Skeletal muscle tissue (tissue), 3 donors: ENCODE measurements at regions not wholly inside any gene's neighbourhood (a gene's known extent, or its start where the extent isn't known, plus 50 kb on each side); places are given as distances from the start of the nearest gene placed in this dataset.

Source experiments
- H3K27ac ChIP-seq: one replicate; pipeline ENCODE4 v1.7.0; 2013; ENCODE audit warnings: mild to moderate bottlenecking, low read depth, low read length, inconsistent platforms
- H3K27me3 ChIP-seq, 3 donors: one replicate each; pipeline ENCODE4 v1.7.0; 2013; ENCODE audit warnings: low read length in 3 of 3; ENCODE audit not compliant: control insufficient read depth in 3 of 3, insufficient read depth in 3 of 3
- H3K36me3 ChIP-seq, 3 donors: one replicate each; pipeline ENCODE4 v1.7.0; 2013; ENCODE audit warnings: low read length in 3 of 3; ENCODE audit not compliant: control insufficient read depth in 3 of 3, insufficient read depth in 3 of 3
- H3K4me1 ChIP-seq, 3 donors: one replicate each; pipeline ENCODE4 v1.7.0; 2013; ENCODE audit warnings: low read length in 3 of 3, mild to moderate bottlenecking in 3 of 3; ENCODE audit not compliant: control insufficient read depth in 3 of 3, insufficient read depth in 3 of 3
- H3K4me3 ChIP-seq, 3 donors: one replicate each; pipeline ENCODE4 v1.7.0; 2013; ENCODE audit warnings: low read length in 3 of 3
- H3K9ac ChIP-seq, 3 donors: one replicate each; pipeline ENCODE4 v1.7.0; 2013; ENCODE audit warnings: low read length in 3 of 3, mild to moderate bottlenecking in 3 of 3, moderate library complexity in 2 of 3, low read depth in 1 of 3
- H3K9me3 ChIP-seq, 3 donors: one replicate each; pipeline ENCODE4 v1.7.0; 2013; ENCODE audit warnings: low read length in 3 of 3; ENCODE audit not compliant: control insufficient read depth in 3 of 3
- donor health status: Osteomylitis.

- H3K4me3 ChIP-seq, result no peak overlapping the region
- H3K9ac ChIP-seq, result no peak overlapping the region
- no peaks in the 10 kb centered on the region for H3K4me1 ChIP-seq
- H3K27me3 ChIP-seq, result no peaks in the 10 kb centered on the region
- no peak overlapping the region for H3K27ac ChIP-seq
- no peaks in the 10 kb centered on the region for H3K36me3 ChIP-seq
- H3K9me3 ChIP-seq, result no peaks in the 10 kb centered on the region
These were observed 309.1 kb upstream of the SNX7 start for GRCh38 chr1:98352378-98352777.

- no peak overlapping the region for H3K4me3 ChIP-seq
- no peaks in the 10 kb centered on the region for H3K36me3 ChIP-seq
- H3K9ac ChIP-seq, result no peak overlapping the region
- no peak overlapping the region for H3K27ac ChIP-seq
- H3K4me1 ChIP-seq, result no peaks in the 10 kb centered on the region
- no peaks in the 10 kb centered on the region for H3K9me3 ChIP-seq
- H3K27me3 ChIP-seq, result no peaks in the 10 kb centered on the region
These were observed 310.0 kb upstream of the SNX7 start for GRCh38 chr1:98351561-98351960.

GRCh38 chr1:98345417-98345816, 316.1 kb upstream of the SNX7 start:
- Histone ChIP-seq H3K9me3 (no peaks in the 10 kb centered on the region), H3K27me3 (no peaks in the 10 kb centered on the region), H3K36me3 (no peaks in the 10 kb centered on the region)

GRCh38 chr1:98344731-98345130, 316.8 kb upstream of the SNX7 start:
- no peaks in the 10 kb centered on the region for H3K9me3 ChIP-seq
- H3K4me3 ChIP-seq, result no peak overlapping the region
- H3K4me1 ChIP-seq, result no peaks in the 10 kb centered on the region
- no peaks in the 10 kb centered on the region for H3K27me3 ChIP-seq
- H3K9ac ChIP-seq, result no peak overlapping the region
- no peaks in the 10 kb centered on the region for H3K36me3 ChIP-seq
- no peak overlapping the region for H3K27ac ChIP-seq

More at GRCh38 chr1:98345417-98345816, 316.1 kb upstream of the SNX7 start:
- H3K4me3 ChIP-seq, result no peak overlapping the region
- H3K4me1 ChIP-seq, result no peaks in the 10 kb centered on the region
- no peak overlapping the region for H3K27ac ChIP-seq
- no peak overlapping the region for H3K9ac ChIP-seq

GRCh38 chr1:98342566-98342965, 319.0 kb upstream of the SNX7 start:
- Histone ChIP-seq H3K36me3 (no peaks in the 10 kb centered on the region), H3K4me3 (no peak overlapping the region), H3K9me3 (no peaks in the 10 kb centered on the region), H3K27ac (no peak overlapping the region), H3K27me3 (no peaks in the 10 kb centered on the region), H3K4me1 (no peaks in the 10 kb centered on the region), H3K9ac (no peak overlapping the region)

- no peaks in the 10 kb centered on the region for H3K27me3 ChIP-seq
- H3K36me3 ChIP-seq, result no peaks in the 10 kb centered on the region
- no peak overlapping the region for H3K9ac ChIP-seq
- no peaks in the 10 kb centered on the region for H3K4me1 ChIP-seq
- H3K9me3 ChIP-seq, result no peaks in the 10 kb centered on the region
- H3K27ac ChIP-seq, result no peak overlapping the region
- no peak overlapping the region for H3K4me3 ChIP-seq
These were observed 321.0 kb upstream of the SNX7 start for GRCh38 chr1:98340511-98340910.

GRCh38 chr1:98336472-98337083, 324.9 kb upstream of the SNX7 start:
- Histone ChIP-seq H3K27ac (no peak overlapping the region), H3K4me1 (no peaks in the 10 kb centered on the region), H3K9me3 (no peaks in the 10 kb centered on the region), H3K9ac (no peak overlapping the region), H3K36me3 (no peaks in the 10 kb centered on the region), H3K27me3 (peaks cover 0 to 3% (median 0%) of the 10 kb centered on the region in 3 donors), H3K4me3 (no peak overlapping the region)

GRCh38 chr1:98333936-98334335, 327.6 kb upstream of the SNX7 start:
- no peaks in the 10 kb centered on the region for H3K9me3 ChIP-seq
- no peak overlapping the region for H3K27ac ChIP-seq
- no peak overlapping the region for H3K9ac ChIP-seq
- H3K27me3 ChIP-seq, result peaks cover 0 to 3% (median 0%) of the 10 kb centered on the region in 3 donors
- no peaks in the 10 kb centered on the region for H3K36me3 ChIP-seq
- no peaks in the 10 kb centered on the region for H3K4me1 ChIP-seq
- no peak overlapping the region for H3K4me3 ChIP-seq

- peaks cover 0 to 3% (median 0%) of the 10 kb centered on the region in 3 donors for H3K27me3 ChIP-seq
- no peak overlapping the region for H3K4me3 ChIP-seq
- H3K9ac ChIP-seq, result no peak overlapping the region
- H3K9me3 ChIP-seq, result no peaks in the 10 kb centered on the region
- no peaks in the 10 kb centered on the region for H3K4me1 ChIP-seq
- no peak overlapping the region for H3K27ac ChIP-seq
- no peaks in the 10 kb centered on the region for H3K36me3 ChIP-seq
These were observed 328.1 kb upstream of the SNX7 start for GRCh38 chr1:98333406-98333805.

- Histone ChIP-seq H3K27me3 (peaks cover 0 to 3% (median 0%) of the 10 kb centered on the region in 3 donors), H3K9me3 (no peaks in the 10 kb centered on the region), H3K4me1 (peaks cover 0 to 5% (median 0%) of the 10 kb centered on the region in 3 donors), H3K9ac (no peak overlapping the region), H3K4me3 (no peak overlapping the region), H3K27ac (no peak overlapping the region), H3K36me3 (no peaks in the 10 kb centered on the region)
These were observed 329.7 kb upstream of the SNX7 start for GRCh38 chr1:98331718-98332311.
